ENCODE measurements at regions not wholly inside any gene's neighbourhood (a gene's known extent, or its start where the extent isn't known, plus 50 kb on each side); places are given as distances from the start of the nearest gene placed in this dataset.
A peak's percentile ranks its signal among the peaks of the same experiment; 100 is the strongest.

- DNase-seq: no peak
These were observed 301.8 kb downstream of the TFAP2C start for GRCh38 chr20:56930876-56931275.

DNA sequence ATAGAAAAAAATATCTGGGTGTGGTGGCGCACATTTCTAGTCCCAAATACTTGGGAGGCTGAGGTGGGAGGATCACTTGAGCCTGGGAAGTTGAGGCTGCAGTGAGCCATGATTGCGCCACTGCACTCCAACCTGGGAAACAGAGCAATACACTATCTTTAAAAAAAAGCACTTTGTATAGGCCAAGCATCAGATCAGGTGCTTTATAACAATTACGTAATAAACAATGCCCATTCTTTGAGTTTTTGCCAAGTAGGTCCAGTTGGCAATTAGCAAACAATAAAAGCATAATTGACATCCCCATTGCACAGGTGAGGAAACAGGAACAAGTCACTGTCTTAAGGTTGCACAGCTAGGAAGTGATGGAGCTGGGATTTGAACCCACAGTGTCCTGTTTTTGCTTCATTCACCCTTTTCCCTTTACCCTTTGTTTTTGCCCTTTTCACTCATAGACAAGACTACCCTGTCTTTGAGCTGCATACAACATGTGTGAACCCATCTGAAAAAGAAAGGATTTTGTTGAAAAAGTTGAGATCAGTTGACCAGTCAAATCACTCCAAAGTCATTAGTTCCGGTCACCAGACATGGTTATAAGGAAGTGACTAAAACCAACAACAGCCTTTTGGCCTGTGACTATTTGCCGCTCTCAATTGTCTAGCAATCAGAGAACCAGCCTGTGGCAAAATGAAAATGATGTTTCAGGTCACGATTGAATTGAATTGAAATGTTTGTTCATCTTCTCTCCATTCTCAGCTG, 303.6 kb downstream of the TFAP2C start:
- no peak for DNase-seq

- DNase-seq: no peak
These were observed 304.2 kb downstream of the TFAP2C start for GRCh38 chr20:56933331-56933698.

GRCh38 chr20:56934888-56935287, 305.8 kb downstream of the TFAP2C start:
- no peak for DNase-seq

DNA sequence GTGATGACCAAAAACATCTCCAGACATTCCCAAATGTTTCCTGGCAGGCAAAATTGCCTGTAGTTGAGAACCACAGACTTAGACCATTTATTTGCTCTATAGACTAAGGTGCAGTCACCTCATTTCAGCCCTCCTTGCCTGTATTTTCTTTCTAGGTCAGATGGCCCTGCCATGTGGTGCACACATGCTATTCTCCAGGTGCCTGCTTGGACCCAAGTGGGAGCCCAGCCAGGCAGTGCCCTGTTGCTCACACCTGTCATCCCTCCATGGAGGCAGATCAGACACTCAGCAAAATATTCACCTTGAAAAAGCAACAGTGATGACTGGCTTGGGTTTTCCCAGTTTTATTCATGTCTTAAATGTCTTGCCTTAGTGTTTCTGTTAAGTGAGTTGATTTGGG, 311.4 kb downstream of the TFAP2C start:
- DNase-seq: no peak

DNA sequence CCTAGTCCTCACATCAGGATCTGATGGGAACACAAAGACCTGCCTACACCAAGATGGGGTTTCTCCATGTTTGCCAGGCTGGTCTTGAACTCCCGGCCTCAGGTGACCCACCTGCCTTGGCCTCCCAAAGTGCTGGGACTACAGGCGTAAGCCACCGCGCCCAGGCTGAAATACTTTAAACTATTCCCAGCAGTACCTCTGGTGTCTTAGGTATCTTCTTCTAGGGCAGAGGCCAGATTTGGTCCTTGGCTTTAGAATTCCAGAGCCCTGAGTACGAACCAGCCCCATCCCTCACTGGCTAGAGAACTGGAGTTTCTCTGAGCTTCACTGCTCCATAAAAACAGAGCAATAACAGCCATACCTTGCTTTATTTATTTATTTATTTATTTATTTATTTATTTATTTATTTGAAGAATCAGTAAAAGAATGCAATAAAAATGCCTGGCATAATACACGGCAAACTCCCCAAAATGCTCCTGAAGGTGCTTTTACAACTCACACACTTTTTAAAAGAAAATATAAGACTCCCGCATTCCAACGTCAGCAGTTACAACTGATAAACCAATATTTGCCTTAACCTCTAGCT, 312.1 kb downstream of the TFAP2C start:
- DNase-seq: no peak

- no peak for DNase-seq
These were observed 315.1 kb downstream of the TFAP2C start for GRCh38 chr20:56943946-56944945.

DNA sequence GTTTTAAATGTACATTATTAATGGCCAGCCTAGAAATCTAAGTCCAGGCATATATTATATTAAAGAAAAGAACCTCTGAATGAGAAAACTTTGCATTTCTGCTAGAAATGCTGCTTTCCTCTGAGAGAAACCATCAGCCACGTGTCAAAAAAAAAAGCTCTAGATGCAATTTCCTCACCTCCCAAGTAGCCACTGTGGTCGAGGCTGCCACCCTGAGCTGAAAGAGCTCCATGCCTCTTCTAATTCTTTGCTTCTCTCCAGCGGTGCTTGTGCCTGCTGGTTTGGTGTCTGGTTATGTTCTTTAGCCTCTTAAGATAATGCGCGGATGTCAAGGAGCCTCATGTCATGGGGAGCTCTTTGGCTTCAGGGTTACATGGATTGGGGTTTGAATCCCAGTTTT, 316.0 kb downstream of the TFAP2C start:
- no peak for DNase-seq

DNA sequence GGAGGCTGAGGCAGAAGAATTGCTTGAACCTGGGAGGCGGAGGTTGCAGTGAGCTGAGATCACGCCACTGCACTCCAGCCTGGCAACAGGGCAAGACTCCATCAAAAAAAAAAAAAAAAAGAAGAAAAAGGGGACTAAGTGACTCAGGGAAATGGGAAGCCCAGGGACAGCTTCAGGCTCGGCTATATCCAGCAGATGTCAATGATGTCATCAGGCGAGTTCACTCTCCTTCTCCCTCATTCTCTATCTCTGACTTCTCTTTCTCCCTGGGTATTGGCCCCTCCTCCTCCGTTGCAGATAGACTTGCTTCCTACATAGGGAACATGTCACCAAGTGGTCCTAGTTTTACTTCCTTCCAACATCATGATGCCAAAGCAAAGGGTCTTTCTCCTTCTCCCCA, 316.8 kb downstream of the TFAP2C start:
- no peak for DNase-seq

DNA sequence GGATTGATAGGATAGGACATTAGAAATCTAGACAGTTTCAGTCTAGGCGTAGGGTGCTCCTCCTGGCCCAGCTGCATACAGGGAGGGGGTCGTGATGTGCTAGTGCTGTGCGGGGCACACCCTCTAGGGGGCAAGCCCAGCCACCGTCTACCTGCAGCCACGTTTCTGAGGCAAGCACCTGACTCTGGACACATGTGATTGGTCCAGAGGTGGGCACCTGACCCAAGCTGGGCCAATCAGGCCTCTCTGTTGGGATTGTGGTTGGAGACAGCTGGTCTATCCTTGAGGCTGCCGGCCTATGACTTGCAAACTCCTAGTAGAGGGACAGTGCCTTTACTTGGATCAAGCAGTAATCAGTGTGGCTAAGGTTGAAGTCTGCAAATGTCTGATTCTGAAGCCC, 317.1 kb downstream of the BMP7 start:
- no peak for DNase-seq

- DNase-seq: no peak
These were observed 314.0 kb downstream of the BMP7 start for GRCh38 chr20:56952258-56953047.

DNA sequence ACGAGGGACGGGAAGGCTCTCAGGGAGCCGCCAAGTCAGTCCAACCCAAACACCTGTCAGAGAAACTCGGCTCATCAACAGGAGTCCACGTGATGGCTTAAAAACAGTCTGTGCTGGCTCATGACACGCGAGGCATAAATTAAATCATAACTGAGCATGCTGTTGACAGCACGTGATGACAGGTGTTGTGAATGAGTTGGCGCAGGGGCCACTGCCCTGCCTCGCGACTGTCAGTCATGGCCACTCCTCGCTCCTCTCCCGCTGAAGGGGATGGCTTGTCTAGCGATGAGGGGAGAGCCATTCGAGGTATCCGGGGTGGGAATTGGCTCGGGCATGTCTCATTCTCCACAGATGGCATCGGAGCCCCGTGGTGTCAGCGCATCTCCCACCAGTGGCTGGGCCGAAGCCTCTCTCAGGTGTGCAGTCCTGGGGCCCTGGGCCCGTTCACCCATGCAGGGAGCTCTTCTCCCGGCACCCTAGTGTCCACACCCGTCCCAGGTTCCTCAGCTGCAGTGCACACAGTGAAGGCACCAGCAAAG, 313.3 kb downstream of the BMP7 start:
- no peak for DNase-seq

DNA sequence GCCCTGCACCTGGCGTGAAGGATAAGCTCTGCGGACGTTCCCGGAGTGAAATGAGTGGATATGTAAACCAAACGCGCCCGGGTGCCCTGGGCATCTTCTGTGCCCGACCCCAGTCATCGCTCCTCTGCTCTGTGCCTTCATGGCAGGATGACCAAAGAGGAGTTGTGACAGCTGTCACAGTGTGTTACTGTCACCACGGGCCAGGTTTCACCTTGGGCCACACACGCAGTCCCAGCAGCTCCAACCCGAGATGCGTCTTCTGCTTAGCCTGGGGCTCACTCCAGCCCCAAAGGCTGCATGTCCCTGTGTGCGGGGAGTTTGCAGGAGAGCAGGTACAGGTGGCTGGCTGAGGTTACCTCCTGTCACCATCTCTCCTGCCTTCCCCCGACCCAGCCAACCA, 311.6 kb downstream of the BMP7 start:
- DNase-seq: no peak

DNA sequence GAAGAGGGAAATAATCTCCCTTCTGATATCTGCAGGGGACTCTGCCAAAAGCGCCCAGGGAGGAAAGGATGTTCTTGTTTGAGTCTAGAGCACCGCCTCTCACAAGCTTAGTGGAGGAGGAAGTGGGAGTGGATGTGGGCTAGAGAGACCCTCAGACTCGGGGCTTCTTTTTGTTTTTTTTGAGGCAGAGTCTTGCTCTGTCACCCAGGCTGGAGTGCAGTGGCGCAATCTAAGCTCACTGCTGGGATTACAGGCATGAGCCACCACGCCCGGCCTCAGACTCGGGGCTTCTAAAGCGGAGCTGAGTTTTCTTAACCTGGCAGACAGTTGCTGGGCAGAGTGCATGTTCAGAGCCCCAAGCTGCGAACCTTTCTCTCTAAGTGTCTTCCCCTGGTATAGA, 310.8 kb downstream of the BMP7 start:
- no peak for DNase-seq

DNA sequence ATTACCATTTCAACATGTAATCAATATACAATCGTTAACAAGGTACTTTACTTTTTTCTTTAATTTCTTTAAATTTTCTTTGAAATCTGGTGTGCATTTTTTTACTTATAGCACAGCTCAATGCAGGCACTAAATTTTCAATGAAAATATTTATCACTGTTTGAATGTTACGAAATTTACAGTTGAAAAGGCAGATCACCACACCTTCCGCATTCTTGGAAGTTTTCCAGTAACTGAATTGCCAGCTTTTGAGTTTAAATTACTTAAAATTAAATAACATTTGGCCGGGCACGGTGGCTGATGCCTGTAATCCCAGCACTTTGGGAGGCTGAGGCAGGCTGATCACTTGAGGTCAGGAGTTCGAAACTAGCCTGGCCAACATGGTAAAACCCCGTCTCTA, 309.9 kb downstream of the BMP7 start:
- no peak for DNase-seq

- DNase-seq: peak; percentile 64
These were observed 308.5 kb downstream of the BMP7 start for GRCh38 chr20:56957737-56958553.

DNA sequence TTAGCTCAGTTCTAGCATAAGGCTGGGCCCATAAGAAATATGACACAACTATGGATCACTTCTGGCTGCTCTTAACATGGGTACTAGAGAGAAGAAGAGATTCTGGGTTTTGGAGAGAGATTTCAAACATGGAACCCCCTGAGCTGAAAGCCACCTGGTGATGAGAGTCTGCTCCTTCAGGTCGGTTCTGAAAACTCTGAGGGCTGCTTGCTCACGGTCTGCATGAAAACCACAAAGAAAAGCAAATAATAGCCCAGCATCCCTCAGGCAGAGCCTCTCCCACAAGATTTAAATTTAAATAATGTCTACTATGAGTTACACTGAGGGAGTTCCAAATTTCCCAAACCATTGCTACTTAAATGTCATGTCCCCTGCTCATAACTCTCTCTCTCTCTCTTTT, 301.5 kb downstream of the BMP7 start:
- DNase-seq: no peak

DNA sequence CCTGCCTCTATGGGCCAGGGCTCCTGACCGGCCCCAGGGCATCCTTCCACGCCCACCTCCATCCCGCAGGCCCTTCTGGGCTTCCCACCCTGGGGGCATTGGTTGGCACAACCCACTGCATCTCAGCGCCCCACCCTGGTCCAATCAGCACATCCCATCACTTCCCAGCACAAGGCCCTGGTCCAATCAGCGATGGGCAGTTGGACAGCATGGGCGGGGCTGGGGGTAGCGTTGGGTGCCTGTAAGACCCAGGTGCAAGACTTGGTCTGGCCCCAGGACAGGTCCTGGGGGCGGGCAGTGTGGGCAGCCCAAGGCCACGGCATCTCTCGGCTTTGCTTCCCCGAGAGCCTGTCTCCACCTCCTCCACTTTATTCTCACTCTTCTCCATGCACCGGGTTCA, 298.5 kb downstream of the BMP7 start:
- no peak for DNase-seq

DNA sequence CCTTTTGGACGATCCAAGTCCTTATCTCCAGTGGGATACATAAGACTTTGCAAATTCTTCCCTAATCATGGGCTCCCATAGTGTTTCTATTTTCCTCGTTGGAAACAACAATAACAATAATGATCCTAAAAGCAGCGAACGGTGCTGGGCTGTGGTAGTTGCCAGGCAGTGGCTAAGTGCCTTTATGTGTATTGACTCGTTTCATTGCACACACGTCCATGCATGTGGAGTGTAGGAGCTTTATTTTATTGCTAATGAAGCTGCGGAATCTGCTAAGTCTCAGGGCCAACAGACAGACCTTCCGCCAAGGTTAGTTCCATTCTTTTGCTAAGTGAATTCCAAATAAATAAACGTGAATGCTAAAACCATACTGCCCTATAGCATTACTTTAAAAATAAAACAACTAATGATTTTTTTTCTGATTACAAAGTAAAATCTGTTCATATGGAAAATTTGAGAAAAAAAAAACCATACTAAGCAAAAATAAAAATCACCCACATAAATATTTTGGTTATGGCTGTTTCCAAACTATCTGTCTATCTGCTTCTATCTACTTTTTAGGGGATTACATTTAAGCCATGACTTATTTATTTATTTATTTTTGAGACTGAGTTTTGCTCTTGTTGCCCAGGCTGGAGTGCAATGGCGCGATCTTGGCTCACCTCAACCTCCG, 297.9 kb downstream of the BMP7 start:
- no peak for DNase-seq

DNA sequence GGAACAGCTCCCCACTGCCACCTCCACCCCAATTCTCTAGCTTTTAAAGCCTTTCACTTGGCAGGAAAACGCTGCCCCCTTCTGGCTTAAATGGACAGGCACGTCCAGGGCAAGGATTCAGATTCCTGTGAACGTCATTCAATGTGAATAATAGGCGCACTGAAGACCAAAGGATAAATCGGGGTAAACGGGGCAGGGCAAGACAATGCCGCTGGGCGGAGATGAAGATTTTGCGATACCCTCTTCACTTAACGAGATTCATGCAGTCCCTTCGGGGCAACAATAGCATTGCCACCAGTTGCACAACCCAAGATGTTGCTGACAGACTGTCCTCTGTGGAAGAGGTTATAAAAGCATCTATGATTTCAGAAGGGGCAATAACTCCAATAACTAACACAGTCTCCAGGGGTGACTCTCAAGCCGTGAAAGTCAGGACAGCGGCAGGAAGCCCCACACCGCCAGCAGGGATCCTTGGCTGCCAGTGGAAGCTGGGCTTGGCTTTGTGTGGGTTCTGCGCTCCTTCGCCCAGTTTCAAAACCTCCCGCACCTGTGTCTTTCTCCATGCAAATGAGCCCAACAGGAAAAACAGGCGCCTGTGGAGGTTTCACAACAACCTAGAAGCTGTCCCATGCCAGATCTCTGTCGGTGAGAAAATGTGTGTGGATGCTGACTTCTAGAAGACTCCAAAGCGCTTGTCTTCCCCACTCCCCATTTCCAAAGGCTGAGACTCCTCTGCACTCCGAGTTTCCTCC, 291.8 kb downstream of the BMP7 start:
- no peak for DNase-seq
